Loucy (cell line): ENCODE measurements at regions not wholly inside any gene's neighbourhood (a gene's known extent, or its start where the extent isn't known, plus 50 kb on each side); places are given as distances from the start of the nearest gene placed in this dataset.

Experiments used
- EZH2phosphoT487 ChIP-seq: fragments of 200-600 bp; IDR thresholded peaks from 2 replicates; pipeline ENCODE4 v1.6.1; 2018; ENCODE audit warnings: antibody characterized with exemption, mild to moderate bottlenecking, moderate library complexity, borderline replicate concordance
- TF ChIP-seq, protein P1 (sequence below): fragments of 200-600 bp; sonication (generic); conservative IDR thresholded peaks from 2 replicates; pipeline ENCODE4 v1.5.1; 2014; ENCODE audit warnings: mild to moderate bottlenecking, antibody characterized with exemption, low read length

DNA sequence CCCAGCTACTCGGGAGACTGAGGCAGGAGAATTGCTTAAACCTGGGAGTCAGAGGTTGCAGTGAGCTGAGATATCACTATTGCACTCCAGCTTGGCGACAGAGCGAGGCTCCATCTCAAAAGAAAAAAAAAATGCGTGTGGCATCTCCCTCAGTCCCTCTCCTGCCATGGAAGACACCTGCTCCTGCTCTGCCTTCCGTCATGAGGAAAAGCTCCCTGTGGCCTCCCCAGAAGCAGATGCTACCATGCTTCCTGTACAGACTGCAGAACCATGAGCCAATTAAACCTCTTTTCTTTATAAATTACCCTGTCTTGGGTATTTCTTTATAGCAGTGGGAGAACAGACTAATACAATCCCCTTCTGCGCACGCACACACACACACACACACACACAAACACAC is 249.4 kb downstream of the MN1 start:
- TF ChIP-seq EZH2phosphoT487, result no peak
- TF ChIP-seq, protein P1, sequence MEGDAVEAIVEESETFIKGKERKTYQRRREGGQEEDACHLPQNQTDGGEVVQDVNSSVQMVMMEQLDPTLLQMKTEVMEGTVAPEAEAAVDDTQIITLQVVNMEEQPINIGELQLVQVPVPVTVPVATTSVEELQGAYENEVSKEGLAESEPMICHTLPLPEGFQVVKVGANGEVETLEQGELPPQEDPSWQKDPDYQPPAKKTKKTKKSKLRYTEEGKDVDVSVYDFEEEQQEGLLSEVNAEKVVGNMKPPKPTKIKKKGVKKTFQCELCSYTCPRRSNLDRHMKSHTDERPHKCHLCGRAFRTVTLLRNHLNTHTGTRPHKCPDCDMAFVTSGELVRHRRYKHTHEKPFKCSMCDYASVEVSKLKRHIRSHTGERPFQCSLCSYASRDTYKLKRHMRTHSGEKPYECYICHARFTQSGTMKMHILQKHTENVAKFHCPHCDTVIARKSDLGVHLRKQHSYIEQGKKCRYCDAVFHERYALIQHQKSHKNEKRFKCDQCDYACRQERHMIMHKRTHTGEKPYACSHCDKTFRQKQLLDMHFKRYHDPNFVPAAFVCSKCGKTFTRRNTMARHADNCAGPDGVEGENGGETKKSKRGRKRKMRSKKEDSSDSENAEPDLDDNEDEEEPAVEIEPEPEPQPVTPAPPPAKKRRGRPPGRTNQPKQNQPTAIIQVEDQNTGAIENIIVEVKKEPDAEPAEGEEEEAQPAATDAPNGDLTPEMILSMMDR, result no peak
